Brain microvascular endothelial cell (primary cell): ENCODE measurements at regions not wholly inside any gene's neighbourhood (a gene's known extent, or its start where the extent isn't known, plus 50 kb on each side); places are given as distances from the start of the nearest gene placed in this dataset.
A peak's percentile ranks its signal among the peaks of the same experiment; 100 is the strongest.
"Not testable (repeated sequence)": the region's sequence is repeated elsewhere in the genome, so short reads cannot be mapped to it uniquely, and the experiment has no call there.

Source experiments
- DNase-seq: peaks from one replicate; pipeline ENCODE4 v3.0.0-alpha.2; 2020
- H3K27ac ChIP-seq: fragments of 250-450 bp; sonication (Bioruptor Pico); 2 replicates; pipeline ENCODE4 v1.5.1; 2020; ENCODE audit warnings: mild to moderate bottlenecking, moderate library complexity
- H3K27me3 ChIP-seq: fragments of 250-450 bp; sonication (Bioruptor Pico); replicated peaks from 2 replicates; pipeline ENCODE4 v1.5.1; 2020; ENCODE audit warnings: mild to moderate bottlenecking
- H3K36me3 ChIP-seq: fragments of 250-450 bp; sonication (Bioruptor Pico); replicated peaks from 2 replicates; pipeline ENCODE4 v1.5.1; 2020; ENCODE audit warnings: mild to moderate bottlenecking
- H3K4me3 ChIP-seq: 2 replicates; pipeline ENCODE4 v1.5.1; 2011; ENCODE audit warnings: low read depth, mild to moderate bottlenecking, control low read depth, low read length, moderate library complexity
- CTCF ChIP-seq: IDR thresholded peaks from 2 replicates; pipeline ENCODE4 v1.5.1; 2011; ENCODE audit warnings: low read depth, mild to moderate bottlenecking, moderate library complexity, low read length, control low read depth, inconsistent platforms; ENCODE audit errors: missing control alignments
- in situ Hi-C: cut with HindIII; loops from 2 replicates; pipeline ENCODE4 v1.10.0; 2017; ENCODE audit warnings: low sequenced_read_pairs, low pct_ligation_motif_present

- peak overlapping the region; percentile 79 for H3K27ac ChIP-seq
- in situ Hi-C loops = no loop called here
- no peaks in the 10 kb centered on the region for H3K27me3 ChIP-seq
- no peak for TF ChIP-seq CTCF
- peak; percentile 25 for DNase-seq
- no peak overlapping the region for H3K4me3 ChIP-seq
- H3K36me3 ChIP-seq = no peaks in the 10 kb centered on the region
Observed at GRCh38 chr5:96293966-96294883, 138.8 kb downstream of the PCSK1 start.

DNA sequence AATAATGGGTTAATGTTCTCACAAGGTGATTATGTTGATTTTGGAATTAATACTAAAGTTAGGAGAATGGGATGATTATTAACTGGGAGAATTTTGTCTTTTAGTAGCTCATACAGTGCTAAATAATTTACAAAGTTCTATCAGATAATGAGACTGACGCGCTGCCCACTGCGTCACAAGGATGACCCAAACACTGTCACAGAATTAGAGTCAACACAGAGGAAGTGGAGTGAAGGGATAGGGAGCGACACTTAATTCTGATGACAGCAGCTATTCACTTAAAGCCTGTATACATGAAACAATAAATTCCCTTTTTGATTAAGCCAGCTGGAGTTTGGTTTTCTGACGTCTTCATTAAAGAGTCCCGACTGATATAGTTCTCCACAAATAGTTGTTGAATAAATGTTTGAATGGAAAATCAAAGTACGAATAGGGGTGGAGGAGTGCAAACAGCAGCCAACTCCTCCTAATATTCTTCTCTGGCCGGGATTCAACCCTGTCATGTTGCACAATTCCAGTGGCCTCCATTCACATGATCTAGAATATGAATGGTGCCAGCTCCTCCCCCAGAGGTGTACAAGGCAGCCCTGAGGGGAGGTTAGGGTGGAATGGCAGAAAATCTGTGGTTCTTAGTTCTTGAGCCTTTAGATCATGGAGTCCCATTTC is 140.3 kb downstream of the PCSK1 start:
- DNase-seq = no peak
- Histone ChIP-seq H3K36me3 (no peaks in the 10 kb centered on the region), H3K4me3 (no peak overlapping the region), H3K27ac (no peak overlapping the region), H3K27me3 (no peaks in the 10 kb centered on the region)
- TF ChIP-seq CTCF = no peak
- in situ Hi-C loops = no loop called here

GRCh38 chr5:96289287-96289686 is 143.8 kb downstream of the PCSK1 start:
- H3K27me3 ChIP-seq, in situ Hi-C loops, DNase-seq, H3K27ac ChIP-seq, H3K36me3 ChIP-seq, H3K4me3 ChIP-seq: not testable (repeated sequence)

DNA sequence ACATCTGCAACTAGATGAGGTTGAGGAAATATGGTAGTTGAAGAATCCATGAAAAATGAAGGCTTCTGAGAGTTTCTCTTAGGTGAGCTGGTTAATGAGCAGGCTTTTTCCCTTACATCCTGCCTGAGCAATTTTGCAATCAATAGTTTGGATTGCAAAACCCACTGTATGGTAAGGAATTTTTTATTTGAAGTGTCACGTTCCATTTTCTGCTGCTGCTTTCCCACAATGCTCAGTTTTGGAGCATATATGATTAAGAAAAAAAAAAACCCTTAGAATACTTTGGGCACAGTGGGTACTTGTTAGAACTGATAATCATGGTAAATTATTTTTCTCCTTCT is 144.2 kb downstream of the PCSK1 start:
- Histone ChIP-seq H3K4me3 (no peak overlapping the region), H3K27me3 (no peaks in the 10 kb centered on the region), H3K27ac (no peak overlapping the region), H3K36me3 (no peaks in the 10 kb centered on the region)
- in situ Hi-C loops = no loop called here
- no peak for TF ChIP-seq CTCF
- DNase-seq = no peak

DNA sequence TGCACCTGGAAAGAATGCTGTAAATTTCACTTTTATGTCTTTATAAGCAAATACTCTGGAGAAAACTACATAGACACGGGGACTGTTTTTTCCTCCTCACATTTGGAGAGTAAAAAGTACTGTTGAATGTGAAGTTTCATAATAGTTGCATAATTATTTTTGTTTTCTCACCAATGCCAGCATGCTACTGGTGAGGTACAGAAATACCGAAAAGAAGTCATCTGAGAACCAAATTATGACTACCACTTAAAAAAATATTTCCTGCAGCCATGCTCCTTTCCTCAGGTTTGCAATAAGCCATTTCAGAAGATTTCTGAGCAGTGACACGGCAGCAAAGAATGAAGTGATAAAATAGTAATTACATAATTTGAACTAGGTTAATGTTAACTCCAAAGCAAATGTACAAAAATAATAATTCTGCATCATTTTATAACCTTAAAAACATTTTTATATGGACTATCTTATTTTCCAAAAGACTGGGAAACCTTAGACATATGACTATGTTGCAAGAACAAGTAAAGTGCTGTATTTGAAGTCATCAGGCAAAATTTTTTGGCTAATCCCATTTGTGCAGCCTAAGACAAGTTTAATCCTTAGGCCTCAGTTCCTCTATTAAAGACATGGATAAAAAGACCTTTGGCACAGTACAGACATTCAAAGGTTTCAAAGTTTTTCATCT is 144.7 kb downstream of the PCSK1 start:
- H3K4me3 ChIP-seq = no peak overlapping the region
- H3K27ac ChIP-seq = no peak overlapping the region
- no peak for DNase-seq
- H3K36me3 ChIP-seq = no peaks in the 10 kb centered on the region
- in situ Hi-C loops = no loop called here
- no peaks in the 10 kb centered on the region for H3K27me3 ChIP-seq
- TF ChIP-seq CTCF = no peak

GRCh38 chr5:96287136-96287535 is 145.9 kb downstream of the PCSK1 start:
- in situ Hi-C loops = no loop called here
- no peaks in the 10 kb centered on the region for H3K27me3 ChIP-seq
- no peak overlapping the region for H3K27ac ChIP-seq
- no peak overlapping the region for H3K4me3 ChIP-seq
- TF ChIP-seq CTCF = no peak
- DNase-seq = no peak
- H3K36me3 ChIP-seq = no peaks in the 10 kb centered on the region
